ENCODE measurements at regions not wholly inside any gene's neighbourhood (a gene's known extent, or its start where the extent isn't known, plus 50 kb on each side); places are given as distances from the start of the nearest gene placed in this dataset.

DNA sequence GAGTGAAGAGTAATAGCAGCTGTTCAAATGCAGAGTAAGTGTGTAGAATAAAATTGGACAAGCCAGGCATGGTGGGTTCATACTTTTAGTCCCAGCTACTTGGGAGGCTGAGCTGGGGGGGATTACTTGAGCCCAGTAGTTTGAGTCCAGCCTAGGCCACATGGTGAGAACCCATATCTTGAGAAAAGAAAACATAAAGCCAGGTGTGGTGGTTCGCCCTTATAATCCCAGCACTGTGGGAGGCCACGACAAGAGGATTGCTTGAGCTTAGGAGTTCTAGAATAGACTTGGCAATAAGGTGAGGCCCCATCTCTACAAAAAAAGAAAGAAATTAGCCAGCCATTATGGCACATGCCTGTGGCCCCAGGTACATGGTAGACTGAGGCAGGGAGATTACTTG lies 1241.1 kb downstream of the UQCRFS1 start:
- TF ChIP-seq, protein P1, sequence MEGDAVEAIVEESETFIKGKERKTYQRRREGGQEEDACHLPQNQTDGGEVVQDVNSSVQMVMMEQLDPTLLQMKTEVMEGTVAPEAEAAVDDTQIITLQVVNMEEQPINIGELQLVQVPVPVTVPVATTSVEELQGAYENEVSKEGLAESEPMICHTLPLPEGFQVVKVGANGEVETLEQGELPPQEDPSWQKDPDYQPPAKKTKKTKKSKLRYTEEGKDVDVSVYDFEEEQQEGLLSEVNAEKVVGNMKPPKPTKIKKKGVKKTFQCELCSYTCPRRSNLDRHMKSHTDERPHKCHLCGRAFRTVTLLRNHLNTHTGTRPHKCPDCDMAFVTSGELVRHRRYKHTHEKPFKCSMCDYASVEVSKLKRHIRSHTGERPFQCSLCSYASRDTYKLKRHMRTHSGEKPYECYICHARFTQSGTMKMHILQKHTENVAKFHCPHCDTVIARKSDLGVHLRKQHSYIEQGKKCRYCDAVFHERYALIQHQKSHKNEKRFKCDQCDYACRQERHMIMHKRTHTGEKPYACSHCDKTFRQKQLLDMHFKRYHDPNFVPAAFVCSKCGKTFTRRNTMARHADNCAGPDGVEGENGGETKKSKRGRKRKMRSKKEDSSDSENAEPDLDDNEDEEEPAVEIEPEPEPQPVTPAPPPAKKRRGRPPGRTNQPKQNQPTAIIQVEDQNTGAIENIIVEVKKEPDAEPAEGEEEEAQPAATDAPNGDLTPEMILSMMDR (IDR thresholded peaks at IDR 0.05 in 4 of 5, conservative IDR thresholded peaks at IDR 0.05 in 1 of 5) = no peak
- no peak for TF ChIP-seq POLR2A (IDR thresholded peaks at IDR 0.05)

Data from gastrocnemius medialis (tissue), 4 donors.